HEK293T (cell line): ENCODE measurements at regions not wholly inside any gene's neighbourhood (a gene's known extent, or its start where the extent isn't known, plus 50 kb on each side); places are given as distances from the start of the nearest gene placed in this dataset.
"Not testable (repeated sequence)": the region's sequence is repeated elsewhere in the genome, so short reads cannot be mapped to it uniquely, and the experiment has no call there.

Experiments
- BHLHE40 ChIP-seq: fragments of 450-650 bp; IDR thresholded peaks from 2 replicates; pipeline ENCODE4 v1.6.1; 2016; ENCODE audit warnings: mild to moderate bottlenecking, moderate library complexity, borderline replicate concordance
- FOXA1 ChIP-seq: fragments of 450-650 bp; IDR thresholded peaks from 2 replicates; pipeline ENCODE4 v1.6.1; 2016; ENCODE audit warnings: mild to moderate bottlenecking
- FOXK2 ChIP-seq: fragments of 450-650 bp; IDR thresholded peaks from 2 replicates; pipeline ENCODE4 v1.6.1; 2016; ENCODE audit warnings: mild to moderate bottlenecking
- LEF1 ChIP-seq: fragments of 450-650 bp; IDR thresholded peaks from 2 replicates; pipeline ENCODE4 v1.6.1; 2017; ENCODE audit warnings: mild to moderate bottlenecking, borderline replicate concordance
- ZNF384 ChIP-seq: fragments of 450-650 bp; IDR thresholded peaks from 2 replicates; pipeline ENCODE4 v1.6.1; 2016

- not testable (repeated sequence) for TF ChIP-seq BHLHE40, FOXA1, ZNF384, LEF1, FOXK2
Observed at GRCh38 chrX:2630008-2630934, 60.8 kb upstream of the CD99 start.
